Activated CD8-positive, alpha-beta memory T cell treated with anti-CD3 and anti-CD28 coated beads for 48 hours (primary cell): ENCODE measurements at regions not wholly inside any gene's neighbourhood (a gene's known extent, or its start where the extent isn't known, plus 50 kb on each side); places are given as distances from the start of the nearest gene placed in this dataset.
"Not testable (repeated sequence)": the region's sequence is repeated elsewhere in the genome, so short reads cannot be mapped to it uniquely, and the experiment has no call there.

Experiments
- DNase-seq, 3 experiments: peaks; one replicate each; pipeline ENCODE4 v3.0.0-alpha.2; 2020; ENCODE audit warnings: low read depth in 2 of 3, low spot score in 2 of 3

DNA sequence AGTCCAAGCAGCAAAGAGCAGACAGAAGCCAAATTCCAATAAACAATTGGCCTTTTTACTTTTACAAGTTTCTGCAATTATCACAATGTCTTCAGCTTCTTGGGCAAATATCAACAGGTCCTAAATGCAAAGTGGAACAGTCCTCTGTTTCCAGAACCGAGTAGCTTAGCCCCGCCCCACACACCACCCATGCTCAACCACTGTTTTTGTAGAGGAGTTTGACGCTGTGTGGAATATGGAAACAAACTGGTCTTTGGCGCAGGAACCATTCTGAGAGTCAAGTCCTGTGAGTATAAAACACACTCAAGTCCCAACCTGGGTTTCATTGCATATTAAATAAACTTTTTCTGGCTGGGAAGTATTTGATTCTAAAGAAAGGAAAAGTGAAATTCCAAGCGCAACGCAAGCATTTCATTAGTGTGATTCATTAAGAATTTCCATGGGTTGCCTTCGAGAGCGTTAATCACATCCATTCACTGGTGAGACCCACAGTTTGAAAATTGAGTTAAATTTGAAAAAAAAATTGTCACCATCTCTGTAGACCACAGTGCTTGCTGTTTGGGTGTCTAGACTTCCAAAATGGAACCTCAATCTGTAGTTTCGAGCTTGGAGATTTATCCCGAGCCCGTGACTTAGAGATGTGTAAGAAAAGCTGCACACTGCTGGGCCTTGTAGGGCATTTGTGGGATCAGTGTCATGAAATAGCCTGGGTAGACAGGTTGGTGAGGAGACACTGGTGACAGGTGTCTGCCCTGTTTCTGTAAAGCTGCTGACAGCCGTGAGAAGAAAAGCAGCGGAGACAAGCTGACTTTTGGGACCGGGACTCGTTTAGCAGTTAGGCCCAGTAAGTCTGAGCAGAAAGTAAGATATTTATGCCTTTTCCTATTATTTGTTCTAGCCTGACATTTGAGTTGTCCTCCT, 96.1 kb downstream of the DAD1 start:
- DNase-seq = no peak

DNA sequence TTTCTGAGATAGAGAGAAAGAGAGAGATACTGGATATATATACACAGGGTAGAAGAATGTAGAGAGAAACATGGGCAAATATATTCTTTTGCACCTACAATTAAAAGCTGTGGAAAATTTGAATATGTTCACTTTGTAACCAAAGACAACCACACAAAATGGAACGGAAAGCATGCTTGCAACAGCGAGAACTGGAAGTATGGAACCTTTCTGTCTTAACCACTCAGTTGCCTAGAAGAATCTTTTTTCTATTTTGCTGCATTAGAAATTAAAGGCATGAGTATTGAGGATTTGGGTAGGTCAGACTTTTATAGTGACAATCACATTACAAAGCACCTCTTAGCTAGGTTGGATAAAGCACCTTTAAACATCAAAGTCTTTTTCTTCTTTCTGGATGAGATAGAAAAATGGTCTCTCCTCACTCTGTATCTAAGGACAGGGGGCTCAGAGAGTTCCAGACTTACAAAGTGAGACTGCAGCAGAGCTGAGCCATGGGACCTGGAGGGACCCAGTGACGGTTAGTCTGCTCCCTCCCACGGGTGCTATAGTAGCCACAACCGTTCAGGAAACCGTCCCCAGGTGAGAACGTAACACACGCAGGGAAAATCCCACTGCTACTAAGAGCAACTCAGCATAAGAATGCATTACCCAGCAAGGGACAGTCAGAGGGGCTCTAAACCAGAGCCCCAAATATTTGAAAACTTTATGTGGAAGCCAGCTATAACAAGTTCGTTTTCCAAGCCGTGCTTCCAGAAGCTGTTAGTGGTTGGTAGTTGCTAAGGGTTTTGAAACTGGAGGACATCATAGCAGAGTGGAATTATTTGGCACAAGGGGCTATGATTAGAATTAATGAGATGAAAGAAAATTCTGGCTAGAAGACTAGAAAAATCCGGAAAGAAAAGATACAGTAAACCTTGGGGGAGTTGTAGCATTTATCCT, 97.1 kb downstream of the DAD1 start:
- no peak for DNase-seq

DNA sequence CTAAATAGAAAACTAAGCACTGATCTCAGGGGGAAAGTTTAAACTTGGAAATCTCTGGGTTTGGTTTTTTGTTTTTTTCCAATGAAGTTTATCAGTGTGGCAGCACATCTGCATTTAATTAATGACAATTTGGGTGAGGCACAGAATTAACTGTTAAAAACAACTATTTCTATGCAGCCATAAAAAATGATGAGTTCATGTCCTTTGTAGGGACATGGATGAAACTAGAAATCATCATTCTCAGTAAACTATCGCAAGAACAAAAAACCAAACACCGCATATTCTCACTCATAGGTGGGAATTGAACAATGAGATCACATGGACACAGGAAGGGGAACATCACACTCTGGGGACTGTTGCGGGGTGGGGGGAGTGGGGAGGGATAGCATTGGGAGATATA, 98.0 kb downstream of the DAD1 start:
- DNase-seq = not testable (repeated sequence)

- no peak for DNase-seq
These were observed 98.8 kb downstream of the DAD1 start for GRCh38 chr14:22489957-22490950.

DNA sequence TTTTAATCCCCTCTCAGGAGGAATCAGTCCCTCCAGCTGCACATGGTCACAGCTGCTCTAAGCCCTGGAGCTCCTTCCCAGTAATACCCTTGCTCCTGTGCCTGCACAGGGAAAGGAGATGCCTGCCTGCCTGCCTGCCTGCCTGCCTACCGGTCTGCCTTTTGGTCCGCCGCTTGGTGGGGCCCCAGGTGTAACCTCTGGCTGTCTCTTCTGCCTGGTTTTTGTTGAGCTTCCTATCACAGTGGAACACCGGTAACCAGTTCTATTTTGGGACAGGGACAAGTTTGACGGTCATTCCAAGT, 99.8 kb downstream of the DAD1 start:
- DNase-seq = no peak

DNA sequence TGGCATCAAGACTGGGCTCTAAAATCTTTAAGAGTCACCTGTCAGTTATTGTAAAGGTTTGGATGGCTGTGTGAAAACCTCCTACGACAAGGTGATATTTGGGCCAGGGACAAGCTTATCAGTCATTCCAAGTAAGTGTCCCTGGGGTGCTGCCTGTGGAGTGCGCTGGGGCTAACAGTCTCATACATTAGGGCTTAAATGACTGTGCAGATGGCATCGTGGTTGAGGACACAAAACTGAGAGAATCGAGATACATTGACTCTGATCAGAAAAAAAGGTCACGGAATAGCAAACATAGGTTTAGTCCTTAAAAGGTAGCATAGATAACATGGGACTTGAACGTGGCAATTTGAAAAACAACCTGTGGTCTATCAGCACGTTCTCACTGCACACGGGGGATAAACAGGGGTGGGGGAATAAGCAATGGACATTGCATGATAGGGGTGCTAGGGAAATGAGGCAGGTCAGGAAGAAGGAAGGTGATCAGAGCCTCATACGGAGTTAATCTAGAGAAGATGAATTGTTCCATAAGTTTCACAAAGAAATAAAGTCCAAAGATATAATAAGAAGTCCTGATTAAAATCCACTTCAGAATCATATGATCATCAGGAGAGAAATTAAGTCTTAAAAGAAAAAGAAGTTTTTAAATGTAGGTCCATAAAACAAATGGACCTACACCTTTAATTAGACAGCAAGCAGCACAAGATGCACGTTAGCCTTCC, 100.3 kb downstream of the DAD1 start:
- DNase-seq = no peak

- DNase-seq = no peak
These were observed 101.1 kb downstream of the DAD1 start for GRCh38 chr14:22487941-22488340.

- DNase-seq = no peak
These were observed 101.6 kb downstream of the DAD1 start for GRCh38 chr14:22487401-22487800.

GRCh38 chr14:22486675-22487074, 102.3 kb downstream of the DAD1 start:
- DNase-seq = no peak

- no peak for DNase-seq
These were observed 103.4 kb downstream of the DAD1 start for GRCh38 chr14:22485649-22486048.

GRCh38 chr14:22485178-22485577, 103.8 kb downstream of the DAD1 start:
- DNase-seq = no peak

DNA sequence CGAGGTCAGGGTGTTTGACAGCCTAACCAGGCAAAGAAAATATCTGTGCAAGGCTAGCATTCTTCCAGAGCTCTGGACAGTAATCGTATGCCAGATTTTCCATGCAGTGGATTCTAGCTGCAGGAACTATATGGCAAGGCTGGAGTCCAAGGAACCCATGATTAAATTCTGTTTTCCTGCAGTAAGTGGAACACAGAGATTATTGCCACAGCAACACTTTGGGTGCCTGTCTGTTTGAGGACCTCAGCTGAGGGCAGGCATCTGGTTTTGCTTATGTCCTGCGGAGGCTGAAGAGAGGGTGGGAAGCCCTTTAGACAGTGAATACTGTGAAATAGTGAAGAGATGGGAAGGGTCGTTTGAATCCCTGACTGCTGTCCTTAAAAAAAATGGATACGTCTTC, 104.4 kb downstream of the DAD1 start:
- DNase-seq = no peak

GRCh38 chr14:22483863-22484593, 105.0 kb downstream of the DAD1 start:
- DNase-seq = no peak

DNA sequence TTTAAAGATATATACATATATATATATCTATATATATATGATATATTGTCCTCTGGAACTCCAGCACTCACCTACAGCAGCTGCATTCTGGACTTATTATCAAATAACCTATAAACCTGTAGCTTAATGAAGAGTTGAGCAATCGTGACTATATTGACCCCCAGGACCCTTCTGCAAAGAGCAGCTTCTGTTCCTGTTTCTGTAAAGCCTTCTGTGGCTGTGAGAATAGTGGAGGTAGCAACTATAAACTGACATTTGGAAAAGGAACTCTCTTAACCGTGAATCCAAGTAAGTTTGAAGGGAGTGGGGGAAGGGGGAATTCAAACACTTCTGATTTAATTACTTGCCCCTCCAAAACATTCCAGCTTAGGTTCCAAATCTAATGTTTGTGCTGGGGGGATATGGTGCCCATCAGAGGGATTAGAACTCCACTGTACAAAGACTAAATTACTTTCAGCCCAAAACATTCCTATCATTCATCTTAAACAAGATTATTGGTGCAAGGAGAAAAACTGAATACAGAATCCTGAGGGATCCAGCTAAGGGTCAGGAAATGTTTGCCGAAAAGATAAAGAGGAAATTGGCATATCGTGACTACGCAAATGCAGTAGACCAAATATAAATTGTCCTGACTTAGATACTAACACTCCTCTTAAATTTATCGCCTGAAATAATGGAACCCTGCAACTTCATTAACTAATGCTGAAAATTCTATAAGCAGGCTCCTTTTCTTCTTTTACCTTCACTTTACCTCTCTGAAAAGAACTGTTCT, 106.1 kb downstream of the DAD1 start:
- no peak for DNase-seq

DNA sequence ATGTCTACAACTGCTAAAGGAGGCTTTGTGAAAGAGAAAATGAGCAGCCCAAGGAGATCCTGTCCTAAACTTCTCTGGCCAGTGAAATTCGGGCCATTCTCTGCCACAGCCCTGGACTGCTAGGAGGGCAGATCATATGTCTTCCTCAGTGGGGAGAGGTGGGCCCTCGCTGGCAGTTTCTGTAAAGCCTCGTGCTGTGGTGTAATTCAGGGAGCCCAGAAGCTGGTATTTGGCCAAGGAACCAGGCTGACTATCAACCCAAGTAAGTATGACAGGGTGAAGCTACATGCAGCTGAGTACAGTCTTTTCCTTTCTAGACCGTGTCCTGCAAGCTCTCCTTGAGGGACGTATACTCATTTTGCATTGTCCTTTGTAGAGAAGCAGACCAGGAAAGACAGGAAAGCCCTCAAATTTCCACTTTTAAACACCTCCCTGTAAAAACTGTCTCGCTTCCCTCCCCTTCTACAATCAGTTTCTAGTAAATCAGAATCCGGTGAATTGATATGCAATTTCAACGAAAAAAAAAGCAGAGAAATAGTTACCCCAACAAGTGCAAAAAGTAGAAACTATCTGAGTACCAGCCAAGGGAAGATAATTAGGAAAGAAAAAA, 106.8 kb downstream of the DAD1 start:
- DNase-seq = no peak

DNA sequence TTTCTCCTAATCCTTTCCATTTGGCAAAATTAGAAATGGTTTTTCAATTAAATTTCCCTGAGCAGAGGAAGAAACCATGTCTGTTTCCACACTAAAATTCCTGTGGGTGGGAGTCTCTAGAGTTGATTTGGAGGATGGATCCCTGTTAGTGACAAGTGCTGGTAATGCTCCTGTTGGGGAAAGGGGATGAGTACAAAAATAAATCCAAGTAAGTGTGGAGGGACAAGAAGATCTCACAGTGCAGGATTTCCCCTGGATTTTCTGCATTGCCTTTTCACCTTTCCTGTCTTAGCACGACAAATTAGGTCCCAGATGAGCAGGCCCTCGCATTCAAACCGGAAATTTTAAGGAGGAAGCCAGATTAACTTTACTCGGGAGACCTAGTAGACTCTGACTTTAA, 107.5 kb downstream of the DAD1 start:
- no peak for DNase-seq

GRCh38 chr14:22479776-22480464, 109.1 kb downstream of the DAD1 start:
- no peak for DNase-seq

GRCh38 chr14:22479132-22479531, 109.9 kb downstream of the DAD1 start:
- DNase-seq = no peak
